SK-N-SH (cell line): ENCODE measurements at regions not wholly inside any gene's neighbourhood (a gene's known extent, or its start where the extent isn't known, plus 50 kb on each side); places are given as distances from the start of the nearest gene placed in this dataset.

ENCODE experiments used
- CTCF ChIP-seq: fragments of 200-600 bp; sonication (generic); IDR thresholded peaks from 2 replicates; pipeline ENCODE4 v1.6.1; 2017; ENCODE audit warnings: antibody characterized with exemption, mild to moderate bottlenecking, moderate library complexity
- EP300 ChIP-seq, 2 experiments: IDR thresholded peaks; 2 replicates each; pipeline versions ENCODE4 v1.4.0 to v1.6.1; 2012; ENCODE audit warnings: borderline replicate concordance in 1 of 2, low read depth in 1 of 2, low read length in 1 of 2
- FOSL2 ChIP-seq: IDR thresholded peaks from 2 replicates; pipeline ENCODE4 v1.4.0; 2012; ENCODE audit warnings: low read depth, mild to moderate bottlenecking, moderate library complexity, borderline replicate concordance
- JUND ChIP-seq: IDR thresholded peaks from 2 replicates; pipeline ENCODE4 v1.4.0; 2012
- MEF2A ChIP-seq: IDR thresholded peaks from 2 replicates; pipeline ENCODE4 v1.4.0; 2012; ENCODE audit warnings: low read depth, borderline replicate concordance
- POLR2AphosphoS5 ChIP-seq: IDR thresholded peaks from 2 replicates; pipeline ENCODE4 v1.6.1; 2012; ENCODE audit warnings: low read depth, low read length
- RAD21 ChIP-seq: IDR thresholded peaks from 2 replicates; pipeline ENCODE4 v1.6.1; 2012; ENCODE audit warnings: mild to moderate bottlenecking, low read length
- RCOR1 ChIP-seq: fragments of 150-350 bp; IDR thresholded peaks from 2 replicates; pipeline ENCODE4 v1.6.1; 2017; ENCODE audit warnings: antibody characterized with exemption, low read length
- REST ChIP-seq: IDR thresholded peaks from 2 replicates; pipeline ENCODE4 v1.6.1; 2012; ENCODE audit warnings: mild to moderate bottlenecking, low read depth, low read length, moderate library complexity

- TF ChIP-seq CTCF (no peak), EP300 (IDR thresholded peaks at IDR 0.05; ENCODE audit: borderline replicate concordance in 1 of 2, low read depth in 1 of 2, low read length in 1 of 2) (no peak), MEF2A (no peak), POLR2AphosphoS5 (no peak), JUND (no peak), REST (no peak), FOSL2 (no peak), RCOR1 (no peak), RAD21 (no peak)
These were observed 188.0 kb downstream of the ENGASE start for GRCh38 chr17:79262624-79263023.
